ENCODE measurements at regions not wholly inside any gene's neighbourhood (a gene's known extent, or its start where the extent isn't known, plus 50 kb on each side); places are given as distances from the start of the nearest gene placed in this dataset.

GRCh38 chr18:10352671-10353070, 101.8 kb upstream of the APCDD1 start (continued):
- TF ChIP-seq, protein P1, sequence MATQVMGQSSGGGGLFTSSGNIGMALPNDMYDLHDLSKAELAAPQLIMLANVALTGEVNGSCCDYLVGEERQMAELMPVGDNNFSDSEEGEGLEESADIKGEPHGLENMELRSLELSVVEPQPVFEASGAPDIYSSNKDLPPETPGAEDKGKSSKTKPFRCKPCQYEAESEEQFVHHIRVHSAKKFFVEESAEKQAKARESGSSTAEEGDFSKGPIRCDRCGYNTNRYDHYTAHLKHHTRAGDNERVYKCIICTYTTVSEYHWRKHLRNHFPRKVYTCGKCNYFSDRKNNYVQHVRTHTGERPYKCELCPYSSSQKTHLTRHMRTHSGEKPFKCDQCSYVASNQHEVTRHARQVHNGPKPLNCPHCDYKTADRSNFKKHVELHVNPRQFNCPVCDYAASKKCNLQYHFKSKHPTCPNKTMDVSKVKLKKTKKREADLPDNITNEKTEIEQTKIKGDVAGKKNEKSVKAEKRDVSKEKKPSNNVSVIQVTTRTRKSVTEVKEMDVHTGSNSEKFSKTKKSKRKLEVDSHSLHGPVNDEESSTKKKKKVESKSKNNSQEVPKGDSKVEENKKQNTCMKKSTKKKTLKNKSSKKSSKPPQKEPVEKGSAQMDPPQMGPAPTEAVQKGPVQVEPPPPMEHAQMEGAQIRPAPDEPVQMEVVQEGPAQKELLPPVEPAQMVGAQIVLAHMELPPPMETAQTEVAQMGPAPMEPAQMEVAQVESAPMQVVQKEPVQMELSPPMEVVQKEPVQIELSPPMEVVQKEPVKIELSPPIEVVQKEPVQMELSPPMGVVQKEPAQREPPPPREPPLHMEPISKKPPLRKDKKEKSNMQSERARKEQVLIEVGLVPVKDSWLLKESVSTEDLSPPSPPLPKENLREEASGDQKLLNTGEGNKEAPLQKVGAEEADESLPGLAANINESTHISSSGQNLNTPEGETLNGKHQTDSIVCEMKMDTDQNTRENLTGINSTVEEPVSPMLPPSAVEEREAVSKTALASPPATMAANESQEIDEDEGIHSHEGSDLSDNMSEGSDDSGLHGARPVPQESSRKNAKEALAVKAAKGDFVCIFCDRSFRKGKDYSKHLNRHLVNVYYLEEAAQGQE (IDR thresholded peaks at IDR 0.05; ENCODE audit: low read depth) = no peak
- TF ChIP-seq ELF1 (IDR thresholded peaks at IDR 0.05; ENCODE audit: borderline replicate concordance, low read depth) (no peak), CTCF (IDR thresholded peaks at IDR 0.05 in 2 of 3, conservative IDR thresholded peaks at IDR 0.05 in 1 of 3; ENCODE audit: borderline replicate concordance in 1 of 3, insufficient read depth in 1 of 3, low read depth in 2 of 3, low read length in 2 of 3) (no peak), CBX3 (IDR thresholded peaks at IDR 0.05; ENCODE audit: low read depth) (no peak)

DNA sequence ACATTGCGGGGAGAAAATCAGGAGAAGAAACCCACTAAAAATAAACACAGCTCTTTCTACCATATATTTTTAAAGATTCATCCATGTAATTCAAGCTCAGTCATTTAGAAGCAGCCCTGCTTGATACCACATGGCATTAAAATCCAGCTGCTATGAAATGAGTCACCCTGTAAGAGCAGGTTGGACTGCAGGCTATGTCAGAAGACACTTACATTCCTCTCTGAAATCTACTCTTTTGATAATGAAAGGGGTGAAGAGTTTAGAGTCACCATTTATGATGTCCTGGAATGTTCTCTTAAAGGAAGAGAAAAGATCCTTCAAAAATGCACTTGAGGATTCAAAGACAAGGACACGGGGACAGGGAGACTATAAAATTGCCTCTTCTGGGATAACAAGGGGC, 100.6 kb upstream of the APCDD1 start:
- no peak for ATAC-seq
- TF ChIP-seq, protein P2, sequence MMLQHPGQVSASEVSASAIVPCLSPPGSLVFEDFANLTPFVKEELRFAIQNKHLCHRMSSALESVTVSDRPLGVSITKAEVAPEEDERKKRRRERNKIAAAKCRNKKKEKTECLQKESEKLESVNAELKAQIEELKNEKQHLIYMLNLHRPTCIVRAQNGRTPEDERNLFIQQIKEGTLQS (IDR thresholded peaks at IDR 0.05) = no peak
- TF ChIP-seq YY1 (IDR thresholded peaks at IDR 0.05; ENCODE audit: extremely low read depth, insufficient replicate concordance, low read depth, low read length) = no peak
- TF ChIP-seq, protein P3, sequence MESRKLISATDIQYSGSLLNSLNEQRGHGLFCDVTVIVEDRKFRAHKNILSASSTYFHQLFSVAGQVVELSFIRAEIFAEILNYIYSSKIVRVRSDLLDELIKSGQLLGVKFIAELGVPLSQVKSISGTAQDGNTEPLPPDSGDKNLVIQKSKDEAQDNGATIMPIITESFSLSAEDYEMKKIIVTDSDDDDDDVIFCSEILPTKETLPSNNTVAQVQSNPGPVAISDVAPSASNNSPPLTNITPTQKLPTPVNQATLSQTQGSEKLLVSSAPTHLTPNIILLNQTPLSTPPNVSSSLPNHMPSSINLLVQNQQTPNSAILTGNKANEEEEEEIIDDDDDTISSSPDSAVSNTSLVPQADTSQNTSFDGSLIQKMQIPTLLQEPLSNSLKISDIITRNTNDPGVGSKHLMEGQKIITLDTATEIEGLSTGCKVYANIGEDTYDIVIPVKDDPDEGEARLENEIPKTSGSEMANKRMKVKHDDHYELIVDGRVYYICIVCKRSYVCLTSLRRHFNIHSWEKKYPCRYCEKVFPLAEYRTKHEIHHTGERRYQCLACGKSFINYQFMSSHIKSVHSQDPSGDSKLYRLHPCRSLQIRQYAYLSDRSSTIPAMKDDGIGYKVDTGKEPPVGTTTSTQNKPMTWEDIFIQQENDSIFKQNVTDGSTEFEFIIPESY (IDR thresholded peaks at IDR 0.05; ENCODE audit: extremely low read depth, insufficient replicate concordance, low read length) = no peak
- TF ChIP-seq ZNF274 (IDR thresholded peaks at IDR 0.05; ENCODE audit: low read depth, low read length) = no peak
- no peak for TF ChIP-seq EZH2 (IDR thresholded peaks at IDR 0.05)
- TF ChIP-seq FOSL1 (IDR thresholded peaks at IDR 0.05; ENCODE audit: low read depth) = no peak
- TF ChIP-seq, protein P1 (IDR thresholded peaks at IDR 0.05; ENCODE audit: low read depth) = no peak
- no peak for TF ChIP-seq ZFX (IDR thresholded peaks at IDR 0.05)
- no peak for TF ChIP-seq EZH2phosphoT487 (IDR thresholded peaks at IDR 0.05; ENCODE audit: borderline replicate concordance)
- TF ChIP-seq SP1 (IDR thresholded peaks at IDR 0.05; ENCODE audit: low read depth) = no peak
- TF ChIP-seq EGR1 (IDR thresholded peaks at IDR 0.05; ENCODE audit: low read depth) = no peak

More for the DNA sequence above, 100.6 kb upstream of the APCDD1 start:
- Histone ChIP-seq H3K9me2 (ENCODE audit: insufficient read depth) (no peaks in the 10 kb centered on the region), H3K36me3 (ENCODE audit: control insufficient read depth in 1 of 2, insufficient read depth in 2 of 2, low read length in 2 of 2) (no peaks in the 10 kb centered on the region), H3K9ac (ENCODE audit: low read length) (no peak overlapping the region), H3K27ac (ENCODE audit: low read depth, low read length) (no peak overlapping the region), H3K4me1 (ENCODE audit: control insufficient read depth in 1 of 2, insufficient read depth in 2 of 2, low read length in 2 of 2) (no peaks in the 10 kb centered on the region), H4K20me1 (ENCODE audit: insufficient read depth) (no peaks in the 10 kb centered on the region), H3K4me2 (ENCODE audit: low read length) (no peak overlapping the region), H3K27me3 (ENCODE audit: insufficient read depth, low read length) (no peaks in the 10 kb centered on the region), H3K4me3 (replicated peaks in 1 of 2; ENCODE audit: low read depth in 1 of 2, low read length in 2 of 2) (no peak overlapping the region), H3K79me2 (ENCODE audit: insufficient read depth, low read length) (no peaks in the 10 kb centered on the region), H2AFZ (ENCODE audit: low read depth, low read length, poor library complexity, severe bottlenecking) (no peak overlapping the region), H3K9me3 (ENCODE audit: control insufficient read depth in 1 of 2, insufficient read depth in 1 of 2, low read depth in 1 of 2, low read length in 2 of 2) (no peaks in the 10 kb centered on the region)
- no TSS peak for BruUV-seq (replicated peaks)
- RAD21 ChIA-PET (ENCODE audit: low non-redundant PET in 1 of 2, low total read pairs in 2 of 2, uncharacterized antibody in 2 of 2, unreplicated experiment in 2 of 2) = no interaction called here
- no peak for DNase-seq (ENCODE audit: low read depth, low spot score)
- CTCF ChIA-PET = no interaction called here
- POLR2A ChIA-PET = no interaction called here
- intact Hi-C loops (cut with micrococcal nuclease) = no loop called here

All from HCT116 (cell line).